ENCODE measurements at regions not wholly inside any gene's neighbourhood (a gene's known extent, or its start where the extent isn't known, plus 50 kb on each side); places are given as distances from the start of the nearest gene placed in this dataset.

DNA sequence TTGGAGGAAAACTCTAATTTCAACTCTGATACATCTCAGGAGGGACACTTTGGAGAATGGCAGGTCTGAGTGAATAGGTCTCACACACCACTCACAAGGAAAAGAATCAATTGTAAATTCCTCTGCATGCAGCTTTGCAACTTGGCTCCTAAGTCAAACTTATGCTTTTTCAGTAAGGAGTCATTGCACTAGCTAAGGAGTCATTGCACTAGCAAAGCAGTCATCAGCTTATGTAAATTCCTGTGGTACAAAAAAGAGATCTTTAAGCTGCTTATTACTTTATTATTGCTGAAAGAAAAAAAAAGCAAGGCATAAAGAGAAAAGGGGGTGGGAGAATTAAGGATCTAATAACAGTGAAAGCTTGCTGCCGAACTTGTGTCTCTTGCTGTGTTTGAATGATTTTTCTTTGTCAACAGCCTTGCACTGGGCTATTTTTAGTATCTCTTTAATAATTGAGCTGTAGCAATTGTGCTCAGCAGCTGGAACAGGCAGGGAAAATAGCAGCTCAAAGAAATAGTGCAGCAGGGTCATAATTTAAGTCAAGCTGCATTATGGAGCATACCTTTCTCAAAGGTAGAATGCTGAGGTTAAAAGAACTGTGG, 154.3 kb upstream of the ARPP21 start:
- H3K4me3 ChIP-seq (ENCODE audit: low read length), result no peak overlapping the region
- TF ChIP-seq CTCF (conservative IDR thresholded peaks at IDR 0.05; ENCODE audit: low read depth, low read length), result no peak
- peak; percentile 89 for DNase-seq (ENCODE audit: low read depth)

DNA sequence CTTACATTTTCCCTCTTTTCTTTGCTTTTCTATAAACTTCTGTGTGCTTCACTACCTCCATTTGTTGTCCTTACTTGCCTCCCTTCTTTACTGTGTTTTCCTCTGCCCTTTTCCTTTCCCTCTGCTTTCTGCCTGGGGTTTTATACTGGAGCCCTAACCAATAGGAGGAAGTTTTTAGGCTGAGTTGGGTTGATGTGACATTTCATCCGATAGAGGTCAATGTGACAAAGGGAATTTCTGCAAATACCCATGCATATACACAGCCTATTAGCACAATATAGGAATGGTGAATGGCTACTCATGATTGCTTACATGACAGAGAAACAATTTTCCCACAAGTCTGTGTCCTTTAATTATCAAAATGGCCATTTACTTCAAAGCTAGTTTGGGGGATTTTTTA, 153.0 kb upstream of the ARPP21 start:
- no peak overlapping the region for H3K4me3 ChIP-seq (ENCODE audit: low read length)
- no peak for DNase-seq (ENCODE audit: low read depth)
- TF ChIP-seq CTCF (conservative IDR thresholded peaks at IDR 0.05; ENCODE audit: low read depth, low read length), result no peak

GRCh38 chr3:35487376-35487775, 151.9 kb upstream of the ARPP21 start:
- no peak for DNase-seq (ENCODE audit: low read depth)
- no peak overlapping the region for H3K4me3 ChIP-seq (ENCODE audit: low read length)
- no peak for TF ChIP-seq CTCF (conservative IDR thresholded peaks at IDR 0.05; ENCODE audit: low read depth, low read length)

DNA sequence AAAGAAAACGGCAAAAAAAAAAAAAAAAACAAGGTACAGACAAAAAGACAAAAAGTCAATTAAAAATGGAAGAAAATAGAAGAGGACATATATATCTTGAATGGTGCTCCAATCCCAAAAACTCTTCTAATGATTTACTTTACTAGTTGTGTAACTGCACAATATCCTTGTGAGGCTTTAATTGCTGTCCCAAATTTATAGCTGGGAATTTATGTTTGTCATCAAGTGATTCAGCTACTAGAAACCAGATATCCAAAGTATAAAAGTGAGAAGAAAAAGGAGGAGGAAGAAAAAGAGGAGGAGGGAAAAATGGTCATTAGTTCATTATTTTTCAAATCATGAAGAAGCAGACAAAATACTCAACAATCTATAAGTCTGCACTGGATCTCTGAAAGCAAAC, 150.8 kb upstream of the ARPP21 start:
- no peak for TF ChIP-seq CTCF (conservative IDR thresholded peaks at IDR 0.05; ENCODE audit: low read depth, low read length)
- no peak overlapping the region for H3K4me3 ChIP-seq (ENCODE audit: low read length)

GRCh38 chr3:35492841-35493240, 146.5 kb upstream of the ARPP21 start:
- H3K4me3 ChIP-seq (ENCODE audit: low read length), result no peak overlapping the region
- no peak for DNase-seq (ENCODE audit: low read depth)
- no peak for TF ChIP-seq CTCF (conservative IDR thresholded peaks at IDR 0.05; ENCODE audit: low read depth, low read length)

More for the DNA sequence above, 150.8 kb upstream of the ARPP21 start:
- DNase-seq (ENCODE audit: low read depth), result no peak

GRCh38 chr3:35498506-35499210, 140.7 kb upstream of the ARPP21 start:
- TF ChIP-seq CTCF (conservative IDR thresholded peaks at IDR 0.05; ENCODE audit: low read depth, low read length), result no peak
- no peak overlapping the region for H3K4me3 ChIP-seq (ENCODE audit: low read length)
- DNase-seq (ENCODE audit: low read depth), result no peak

Measured in retinal pigment epithelial cell (primary cell).